ENCODE measurements at regions not wholly inside any gene's neighbourhood (a gene's known extent, or its start where the extent isn't known, plus 50 kb on each side); places are given as distances from the start of the nearest gene placed in this dataset.

DNA sequence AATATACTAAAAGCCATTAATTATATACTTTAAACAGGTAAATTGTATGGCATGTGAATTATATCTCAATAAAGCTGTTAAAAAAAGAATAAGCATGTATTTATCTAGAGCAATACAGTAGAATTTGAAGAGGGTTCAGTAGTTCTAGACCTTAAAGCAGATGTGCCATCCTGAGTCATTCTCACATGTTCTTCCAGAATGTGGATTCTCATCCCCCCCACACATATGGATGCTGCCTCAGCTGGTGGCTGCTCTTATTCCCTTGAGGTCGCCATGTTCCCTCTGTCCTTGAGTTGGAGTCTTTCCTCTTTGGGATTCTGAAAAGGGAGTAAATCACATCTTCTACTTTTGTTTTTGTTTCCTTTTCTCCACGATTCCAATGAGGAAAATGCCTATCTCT lies 321.3 kb downstream of the AEBP2 start:
- TF ChIP-seq, protein P1, sequence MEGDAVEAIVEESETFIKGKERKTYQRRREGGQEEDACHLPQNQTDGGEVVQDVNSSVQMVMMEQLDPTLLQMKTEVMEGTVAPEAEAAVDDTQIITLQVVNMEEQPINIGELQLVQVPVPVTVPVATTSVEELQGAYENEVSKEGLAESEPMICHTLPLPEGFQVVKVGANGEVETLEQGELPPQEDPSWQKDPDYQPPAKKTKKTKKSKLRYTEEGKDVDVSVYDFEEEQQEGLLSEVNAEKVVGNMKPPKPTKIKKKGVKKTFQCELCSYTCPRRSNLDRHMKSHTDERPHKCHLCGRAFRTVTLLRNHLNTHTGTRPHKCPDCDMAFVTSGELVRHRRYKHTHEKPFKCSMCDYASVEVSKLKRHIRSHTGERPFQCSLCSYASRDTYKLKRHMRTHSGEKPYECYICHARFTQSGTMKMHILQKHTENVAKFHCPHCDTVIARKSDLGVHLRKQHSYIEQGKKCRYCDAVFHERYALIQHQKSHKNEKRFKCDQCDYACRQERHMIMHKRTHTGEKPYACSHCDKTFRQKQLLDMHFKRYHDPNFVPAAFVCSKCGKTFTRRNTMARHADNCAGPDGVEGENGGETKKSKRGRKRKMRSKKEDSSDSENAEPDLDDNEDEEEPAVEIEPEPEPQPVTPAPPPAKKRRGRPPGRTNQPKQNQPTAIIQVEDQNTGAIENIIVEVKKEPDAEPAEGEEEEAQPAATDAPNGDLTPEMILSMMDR (IDR thresholded peaks at IDR 0.05), result no peak
- no peak for TF ChIP-seq POLR2A (IDR thresholded peaks at IDR 0.05)

Data from heart left ventricle (tissue), 13 donors.